OCI-LY1 (cell line): ENCODE measurements at regions not wholly inside any gene's neighbourhood (a gene's known extent, or its start where the extent isn't known, plus 50 kb on each side); places are given as distances from the start of the nearest gene placed in this dataset.

Experiments
- H2AFZ ChIP-seq: fragments of 200-600 bp; sonication (generic), shearing (Covaris generic); 2 replicates; pipeline ENCODE4 v1.6.0; 2014; ENCODE audit warnings: antibody characterized with exemption, mild to moderate bottlenecking, low read length
- H3F3A ChIP-seq: fragments of 200-600 bp; sonication (generic), shearing (Covaris generic); 2 replicates; pipeline ENCODE4 v1.6.0; 2014; ENCODE audit warnings: mild to moderate bottlenecking, antibody characterized with exemption, low read length, moderate library complexity; ENCODE audit not compliant: insufficient read depth
- H3K27ac ChIP-seq: fragments of 200-600 bp; sonication (generic); 2 replicates; pipeline ENCODE4 v1.5.1; 2014; ENCODE audit warnings: low read length, mixed run types, mild to moderate bottlenecking, low read depth; ENCODE audit not compliant: poor library complexity, severe bottlenecking
- H3K27me3 ChIP-seq: fragments of 200-600 bp; sonication (generic); 2 replicates; pipeline ENCODE4 v1.6.0; 2014; ENCODE audit warnings: antibody characterized with exemption, mild to moderate bottlenecking, low read length, moderate library complexity; ENCODE audit not compliant: insufficient read depth
- H3K36me3 ChIP-seq: fragments of 200-600 bp; sonication (generic); 2 replicates; pipeline ENCODE4 v1.6.1; 2014; ENCODE audit warnings: mild to moderate bottlenecking, antibody characterized with exemption, low read length, moderate library complexity, mixed read lengths; ENCODE audit not compliant: insufficient read depth
- H3K4me1 ChIP-seq: fragments of 200-600 bp; sonication (generic); 2 replicates; pipeline ENCODE4 v1.5.1; 2014; ENCODE audit warnings: mild to moderate bottlenecking, low read length, moderate library complexity; ENCODE audit not compliant: insufficient read depth, severe bottlenecking
- H3K4me2 ChIP-seq: fragments of 200-600 bp; sonication (generic), shearing (Covaris generic); 2 replicates; pipeline ENCODE4 v1.6.1; 2014; ENCODE audit warnings: low read length
- H3K4me3 ChIP-seq: fragments of 200-600 bp; sonication (generic); 2 replicates; pipeline ENCODE4 v1.5.1; 2014; ENCODE audit warnings: low read length, low read depth, mild to moderate bottlenecking, mixed read lengths; ENCODE audit not compliant: poor library complexity, severe bottlenecking
- H3K79me2 ChIP-seq: fragments of 200-600 bp; shearing (Covaris generic); 2 replicates; pipeline ENCODE4 v1.6.1; 2016; ENCODE audit warnings: mixed run types, low read length, mixed read lengths; ENCODE audit not compliant: insufficient read depth
- H3K9ac ChIP-seq: fragments of 200-600 bp; sonication (generic), shearing (Covaris generic); 2 replicates; pipeline ENCODE4 v1.6.1; 2014; ENCODE audit warnings: mild to moderate bottlenecking, low read length, mixed read lengths
- H3K9me2 ChIP-seq: fragments of 200-600 bp; sonication (generic), shearing (Covaris generic); 2 replicates; pipeline ENCODE4 v1.6.1; 2014; ENCODE audit warnings: low read depth, mild to moderate bottlenecking, low read length, mixed read lengths
- H3K9me3 ChIP-seq: fragments of 200-600 bp; shearing (Covaris generic); 2 replicates; pipeline ENCODE4 v1.6.1; 2014; ENCODE audit warnings: low read length, mixed read lengths
- H4K20me1 ChIP-seq: fragments of 200-600 bp; sonication (generic), shearing (Covaris generic); 2 replicates; pipeline ENCODE4 v1.6.0; 2016; ENCODE audit warnings: mild to moderate bottlenecking, low read length; ENCODE audit not compliant: insufficient read depth
- EZH2 ChIP-seq: fragments of 200-600 bp; sonication (generic), shearing (Covaris generic); IDR thresholded peaks from 2 replicates; pipeline ENCODE4 v1.8.0; 2017; ENCODE audit warnings: borderline replicate concordance, mixed run types, mild to moderate bottlenecking, antibody characterized with exemption, low read length, moderate library complexity, mixed read lengths
- TF ChIP-seq, protein P1 (sequence below): fragments of 200-600 bp; sonication (generic), shearing (Covaris generic); IDR thresholded peaks from 2 replicates; pipeline ENCODE4 v1.5.1; 2017; ENCODE audit warnings: mild to moderate bottlenecking, antibody characterized with exemption, low read length, moderate library complexity, mixed read lengths

DNA sequence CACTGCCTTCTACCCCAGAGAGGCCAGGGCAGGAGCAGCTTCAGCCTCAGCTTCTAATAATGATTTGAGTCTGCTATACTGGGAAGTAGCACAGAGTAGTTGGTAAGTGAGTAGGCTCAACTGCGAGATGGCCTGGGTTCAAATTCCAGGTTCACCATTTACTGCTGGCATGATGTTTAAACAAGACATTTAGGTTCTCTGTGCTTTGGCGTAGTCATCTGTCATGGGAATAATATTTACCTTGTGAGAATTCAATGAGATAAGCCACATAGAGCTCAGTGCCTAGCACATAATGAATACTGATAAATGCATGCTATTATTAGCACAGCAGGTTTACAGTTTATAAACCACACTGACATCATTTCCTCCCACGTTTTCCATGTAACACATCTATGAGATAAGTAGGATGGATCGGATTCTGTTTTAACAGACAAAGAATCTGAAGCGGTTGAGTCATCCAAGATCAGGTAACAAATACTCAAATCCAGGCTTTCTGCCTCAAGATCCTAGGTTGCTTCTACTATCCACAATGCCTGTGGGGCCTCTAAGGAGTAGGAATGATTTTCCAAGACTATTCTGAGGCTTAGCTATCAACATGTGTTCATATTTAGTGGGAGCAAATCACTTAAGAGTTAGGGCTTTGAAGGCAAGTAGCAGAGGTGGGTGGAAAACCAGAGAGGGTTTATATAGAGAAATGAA is 72.9 kb upstream of the DTNBP1 start:
- TF ChIP-seq, protein P1, sequence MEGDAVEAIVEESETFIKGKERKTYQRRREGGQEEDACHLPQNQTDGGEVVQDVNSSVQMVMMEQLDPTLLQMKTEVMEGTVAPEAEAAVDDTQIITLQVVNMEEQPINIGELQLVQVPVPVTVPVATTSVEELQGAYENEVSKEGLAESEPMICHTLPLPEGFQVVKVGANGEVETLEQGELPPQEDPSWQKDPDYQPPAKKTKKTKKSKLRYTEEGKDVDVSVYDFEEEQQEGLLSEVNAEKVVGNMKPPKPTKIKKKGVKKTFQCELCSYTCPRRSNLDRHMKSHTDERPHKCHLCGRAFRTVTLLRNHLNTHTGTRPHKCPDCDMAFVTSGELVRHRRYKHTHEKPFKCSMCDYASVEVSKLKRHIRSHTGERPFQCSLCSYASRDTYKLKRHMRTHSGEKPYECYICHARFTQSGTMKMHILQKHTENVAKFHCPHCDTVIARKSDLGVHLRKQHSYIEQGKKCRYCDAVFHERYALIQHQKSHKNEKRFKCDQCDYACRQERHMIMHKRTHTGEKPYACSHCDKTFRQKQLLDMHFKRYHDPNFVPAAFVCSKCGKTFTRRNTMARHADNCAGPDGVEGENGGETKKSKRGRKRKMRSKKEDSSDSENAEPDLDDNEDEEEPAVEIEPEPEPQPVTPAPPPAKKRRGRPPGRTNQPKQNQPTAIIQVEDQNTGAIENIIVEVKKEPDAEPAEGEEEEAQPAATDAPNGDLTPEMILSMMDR = no peak
- TF ChIP-seq EZH2 = no peak
- Histone ChIP-seq H3K27ac (no peak overlapping the region), H2AFZ (no peak overlapping the region), H3K79me2 (no peaks in the 10 kb centered on the region), H3F3A (no peaks in the 10 kb centered on the region), H3K4me3 (no peak overlapping the region), H3K9me3 (no peaks in the 10 kb centered on the region), H3K9me2 (no peaks in the 10 kb centered on the region), H3K9ac (no peak overlapping the region), H3K4me1 (no peaks in the 10 kb centered on the region), H4K20me1 (no peaks in the 10 kb centered on the region), H3K27me3 (no peaks in the 10 kb centered on the region), H3K4me2 (no peak overlapping the region), H3K36me3 (no peaks in the 10 kb centered on the region)

DNA sequence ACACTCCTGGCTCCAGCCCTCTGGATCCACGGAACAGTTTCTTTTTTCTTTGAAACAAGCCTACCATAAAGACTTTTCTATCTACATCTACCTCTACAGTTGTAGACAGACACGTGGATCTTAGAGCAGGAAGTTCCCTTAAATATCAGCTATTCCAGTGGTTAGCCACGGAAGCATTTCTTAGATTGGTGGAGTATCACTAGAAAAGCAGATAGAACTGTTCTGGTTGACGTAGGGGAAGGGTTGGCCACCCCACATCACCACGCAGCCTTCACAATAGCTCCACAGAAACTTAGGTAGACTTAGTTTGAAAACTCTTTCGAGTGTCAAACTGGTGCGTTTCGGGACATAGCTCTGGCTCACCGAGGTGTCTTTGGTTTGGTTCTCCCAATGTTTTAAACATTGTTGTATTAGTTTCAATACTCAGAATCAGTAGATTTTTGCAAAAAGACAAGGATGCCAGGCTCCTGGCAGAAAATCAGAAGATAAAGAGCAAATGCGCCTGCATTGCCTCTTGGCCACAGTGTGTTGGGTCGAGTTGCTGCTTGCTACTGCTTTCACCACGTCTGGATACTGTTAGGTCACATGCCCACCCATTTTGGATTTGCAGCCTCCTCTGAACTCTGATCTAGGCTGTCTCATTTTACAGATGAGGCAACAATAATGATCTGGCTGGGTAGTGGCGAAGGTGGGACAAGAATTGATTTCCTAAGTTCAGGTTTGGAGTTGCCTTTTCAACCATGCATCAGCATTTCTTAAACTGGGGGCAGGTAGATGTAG is 71.5 kb upstream of the DTNBP1 start:
- Histone ChIP-seq H3K9me3 (no peaks in the 10 kb centered on the region), H4K20me1 (no peaks in the 10 kb centered on the region), H3K27ac (no peak overlapping the region), H3K36me3 (no peaks in the 10 kb centered on the region), H3K9ac (no peak overlapping the region), H3K4me3 (no peak overlapping the region), H3K4me2 (no peak overlapping the region), H3K4me1 (no peaks in the 10 kb centered on the region), H3K79me2 (no peaks in the 10 kb centered on the region), H3F3A (no peaks in the 10 kb centered on the region), H3K27me3 (no peaks in the 10 kb centered on the region), H2AFZ (no peak overlapping the region), H3K9me2 (no peaks in the 10 kb centered on the region)
- TF ChIP-seq, protein P1 = no peak
- TF ChIP-seq EZH2 = no peak

DNA sequence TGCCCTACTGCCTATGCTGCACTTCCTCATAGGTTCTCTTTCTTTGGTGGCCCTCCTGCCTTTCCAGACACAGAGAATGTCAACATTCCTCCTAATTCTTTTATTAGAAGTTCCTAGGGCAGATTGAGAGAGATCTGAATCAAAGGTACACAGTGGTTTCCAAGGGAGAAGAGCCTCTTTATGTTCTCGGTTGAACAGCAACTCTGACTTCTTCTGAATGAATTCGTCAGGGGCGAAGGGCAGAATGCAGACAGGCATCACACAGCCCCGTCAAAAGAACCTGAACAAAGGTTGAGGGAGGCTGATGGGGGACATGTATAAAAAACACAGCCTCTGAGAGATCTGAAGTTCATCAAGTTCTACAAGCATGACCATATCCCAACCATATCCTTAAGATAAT is 68.1 kb upstream of the DTNBP1 start:
- H3F3A ChIP-seq = no peaks in the 10 kb centered on the region
- H3K9ac ChIP-seq = no peak overlapping the region
- H3K79me2 ChIP-seq = no peaks in the 10 kb centered on the region
- TF ChIP-seq, protein P1 = no peak
- TF ChIP-seq EZH2 = no peak
- H2AFZ ChIP-seq = no peak overlapping the region
- H3K9me3 ChIP-seq = no peaks in the 10 kb centered on the region
- no peak overlapping the region for H3K4me2 ChIP-seq
- H3K4me1 ChIP-seq = no peaks in the 10 kb centered on the region
- no peaks in the 10 kb centered on the region for H3K9me2 ChIP-seq
- no peak overlapping the region for H3K27ac ChIP-seq
- no peak overlapping the region for H3K4me3 ChIP-seq
- H3K27me3 ChIP-seq = 0 out of 2 replicates have a peak, but pooled peaks cover 3% of the 10 kb centered on the region
- H4K20me1 ChIP-seq = no peaks in the 10 kb centered on the region
- no peaks in the 10 kb centered on the region for H3K36me3 ChIP-seq
